Calu3 (cell line): ENCODE measurements at regions not wholly inside any gene's neighbourhood (a gene's known extent, or its start where the extent isn't known, plus 50 kb on each side); places are given as distances from the start of the nearest gene placed in this dataset.

Source experiments
- BruUV-seq: library from RNA; stranded (reverse); fragments of 400-500 nt; replicated peaks from 2 replicates; lab custom pipeline; 2021; lab: Mats Ljungman, UMichigan
- CTCF ChIA-PET: fragments of 300-600 bp; sonication (Branson Sonifier 250); formaldehyde crosslinking; loops from one replicate; lab custom pipeline; 2022; ENCODE audit warnings: antibody characterized with exemption; lab: Charles Lee
- DNase-seq: peaks from one replicate; pipeline ENCODE4 v3.0.0; 2022
- H3K27ac Mint-ChIP-seq: one replicate; pipeline ENCODE4 v1.8.0; 2022; ENCODE audit warnings: mixed read lengths; ENCODE audit not compliant: unreplicated experiment
- H3K27me3 Mint-ChIP-seq: one replicate; pipeline ENCODE4 v1.8.0; 2022; ENCODE audit warnings: mixed read lengths; ENCODE audit not compliant: unreplicated experiment
- H3K36me3 Mint-ChIP-seq: one replicate; pipeline ENCODE4 v1.8.0; 2022; ENCODE audit warnings: mild to moderate bottlenecking, moderate library complexity, mixed read lengths; ENCODE audit not compliant: insufficient read depth, unreplicated experiment
- H3K4me1 Mint-ChIP-seq: one replicate; pipeline ENCODE4 v1.8.0; 2022; ENCODE audit warnings: mild to moderate bottlenecking, low read depth, mixed read lengths; ENCODE audit not compliant: unreplicated experiment
- H3K4me3 Mint-ChIP-seq: one replicate; pipeline ENCODE4 v1.8.0; 2022; ENCODE audit warnings: mild to moderate bottlenecking, low read depth, moderate library complexity, mixed read lengths; ENCODE audit not compliant: unreplicated experiment
- H3K9me3 Mint-ChIP-seq: one replicate; pipeline ENCODE4 v1.8.0; 2022; ENCODE audit warnings: low read depth, mixed read lengths; ENCODE audit not compliant: unreplicated experiment
- intact Hi-C: fragments of 100-400 bp; cut with micrococcal nuclease; formaldehyde crosslinking; loops from one replicate; pipeline ENCODE4 v1.10.0; 2022; ENCODE audit not compliant: unreplicated experiment
- TF ChIP-seq, protein P1 (sequence below): fragments of 200-600 bp; IDR thresholded peaks from one replicate; pipeline ENCODE4 v1.8.0; 2022; ENCODE audit warnings: antibody characterized with exemption; ENCODE audit not compliant: unreplicated experiment

- peaks cover 5% of the 10 kb centered on the region for H3K9me3 Mint-ChIP-seq
- no peak overlapping the region for H3K4me3 Mint-ChIP-seq
- intact Hi-C loops = no loop called here
- no peaks in the 10 kb centered on the region for H3K36me3 Mint-ChIP-seq
- peaks cover 1% of the 10 kb centered on the region for H3K4me1 Mint-ChIP-seq
- CTCF ChIA-PET = no interaction called here
- no peaks in the 10 kb centered on the region for H3K27me3 Mint-ChIP-seq
- no TSS peak for BruUV-seq
- TF ChIP-seq, protein P1, sequence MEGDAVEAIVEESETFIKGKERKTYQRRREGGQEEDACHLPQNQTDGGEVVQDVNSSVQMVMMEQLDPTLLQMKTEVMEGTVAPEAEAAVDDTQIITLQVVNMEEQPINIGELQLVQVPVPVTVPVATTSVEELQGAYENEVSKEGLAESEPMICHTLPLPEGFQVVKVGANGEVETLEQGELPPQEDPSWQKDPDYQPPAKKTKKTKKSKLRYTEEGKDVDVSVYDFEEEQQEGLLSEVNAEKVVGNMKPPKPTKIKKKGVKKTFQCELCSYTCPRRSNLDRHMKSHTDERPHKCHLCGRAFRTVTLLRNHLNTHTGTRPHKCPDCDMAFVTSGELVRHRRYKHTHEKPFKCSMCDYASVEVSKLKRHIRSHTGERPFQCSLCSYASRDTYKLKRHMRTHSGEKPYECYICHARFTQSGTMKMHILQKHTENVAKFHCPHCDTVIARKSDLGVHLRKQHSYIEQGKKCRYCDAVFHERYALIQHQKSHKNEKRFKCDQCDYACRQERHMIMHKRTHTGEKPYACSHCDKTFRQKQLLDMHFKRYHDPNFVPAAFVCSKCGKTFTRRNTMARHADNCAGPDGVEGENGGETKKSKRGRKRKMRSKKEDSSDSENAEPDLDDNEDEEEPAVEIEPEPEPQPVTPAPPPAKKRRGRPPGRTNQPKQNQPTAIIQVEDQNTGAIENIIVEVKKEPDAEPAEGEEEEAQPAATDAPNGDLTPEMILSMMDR = no peak
- no peak for DNase-seq
- no peak overlapping the region for H3K27ac Mint-ChIP-seq
These were observed 263.1 kb upstream of the PTGER4 start for GRCh38 chr5:40416588-40416987.

GRCh38 chr5:40416098-40416497, 263.6 kb upstream of the PTGER4 start:
- TF ChIP-seq, protein P1 = no peak
- H3K4me1 Mint-ChIP-seq = peaks cover 6% of the 10 kb centered on the region
- H3K4me3 Mint-ChIP-seq = no peak overlapping the region
- H3K36me3 Mint-ChIP-seq = no peaks in the 10 kb centered on the region
- no peaks in the 10 kb centered on the region for H3K27me3 Mint-ChIP-seq
- peaks cover 10% of the 10 kb centered on the region for H3K9me3 Mint-ChIP-seq
- BruUV-seq = no TSS peak
- intact Hi-C loops = no loop called here
- no peak overlapping the region for H3K27ac Mint-ChIP-seq
- no peak for DNase-seq
- CTCF ChIA-PET = no interaction called here

DNA sequence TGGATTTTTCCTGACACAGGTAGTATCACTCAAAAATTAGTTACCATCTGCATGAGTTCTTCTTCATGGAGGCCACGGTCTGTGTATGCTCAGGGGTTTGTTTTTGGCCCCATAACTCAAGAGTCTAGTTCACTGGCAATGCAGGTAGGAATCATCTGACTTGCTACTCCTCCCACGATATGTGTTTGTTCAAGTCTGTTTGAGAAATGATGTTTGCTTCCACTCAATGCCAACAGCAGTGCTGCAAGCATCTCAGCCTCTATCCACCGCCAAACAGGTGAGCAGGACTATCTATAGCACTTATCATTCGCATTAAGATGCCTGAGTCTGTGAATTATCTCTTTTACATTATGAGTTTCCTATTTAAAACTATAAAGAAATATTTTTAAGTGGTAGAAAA, 264.8 kb upstream of the PTGER4 start:
- no peak for DNase-seq
- peaks cover 18% of the 10 kb centered on the region for H3K4me1 Mint-ChIP-seq
- no peaks in the 10 kb centered on the region for H3K36me3 Mint-ChIP-seq
- BruUV-seq = no TSS peak
- H3K27me3 Mint-ChIP-seq = no peaks in the 10 kb centered on the region
- intact Hi-C loops = no loop called here
- peaks cover 10% of the 10 kb centered on the region for H3K9me3 Mint-ChIP-seq
- CTCF ChIA-PET = no interaction called here
- H3K27ac Mint-ChIP-seq = no peak overlapping the region
- TF ChIP-seq, protein P1 = no peak
- no peak overlapping the region for H3K4me3 Mint-ChIP-seq

DNA sequence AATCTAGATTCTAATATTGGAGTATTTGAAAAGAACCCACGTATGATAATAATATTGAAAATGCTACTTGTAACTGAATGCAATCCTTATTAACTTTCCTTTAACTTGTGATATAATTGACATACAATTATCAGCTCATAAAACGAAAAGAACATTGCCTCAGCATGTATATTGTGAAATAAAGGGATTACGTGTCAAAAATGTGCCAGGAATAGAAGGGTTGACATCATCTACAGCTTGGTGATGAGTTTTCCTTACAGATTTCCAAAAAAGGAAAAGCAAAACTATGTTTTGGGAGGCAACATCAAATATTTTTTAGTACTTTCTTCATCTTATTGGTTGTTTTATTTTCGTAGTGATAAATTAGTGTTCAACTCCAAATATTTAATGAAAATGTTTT, 266.0 kb upstream of the PTGER4 start:
- H3K9me3 Mint-ChIP-seq = peaks cover 9% of the 10 kb centered on the region
- no peak for DNase-seq
- no TSS peak for BruUV-seq
- intact Hi-C loops = no loop called here
- H3K27ac Mint-ChIP-seq = no peak overlapping the region
- H3K4me1 Mint-ChIP-seq = peaks cover 19% of the 10 kb centered on the region
- no peaks in the 10 kb centered on the region for H3K27me3 Mint-ChIP-seq
- CTCF ChIA-PET = no interaction called here
- TF ChIP-seq, protein P1 = no peak
- no peak overlapping the region for H3K4me3 Mint-ChIP-seq
- H3K36me3 Mint-ChIP-seq = no peaks in the 10 kb centered on the region
